DMS153 treated with DMSO at 0.1 percent for 48 hours (cell line): ENCODE measurements at regions not wholly inside any gene's neighbourhood (a gene's known extent, or its start where the extent isn't known, plus 50 kb on each side); places are given as distances from the start of the nearest gene placed in this dataset.

Experiments
- DNase-seq: peaks from one replicate; lab custom pipeline; 2025; ENCODE audit not compliant: unreplicated experiment; lab: John Stamatoyannopoulos, UW

DNA sequence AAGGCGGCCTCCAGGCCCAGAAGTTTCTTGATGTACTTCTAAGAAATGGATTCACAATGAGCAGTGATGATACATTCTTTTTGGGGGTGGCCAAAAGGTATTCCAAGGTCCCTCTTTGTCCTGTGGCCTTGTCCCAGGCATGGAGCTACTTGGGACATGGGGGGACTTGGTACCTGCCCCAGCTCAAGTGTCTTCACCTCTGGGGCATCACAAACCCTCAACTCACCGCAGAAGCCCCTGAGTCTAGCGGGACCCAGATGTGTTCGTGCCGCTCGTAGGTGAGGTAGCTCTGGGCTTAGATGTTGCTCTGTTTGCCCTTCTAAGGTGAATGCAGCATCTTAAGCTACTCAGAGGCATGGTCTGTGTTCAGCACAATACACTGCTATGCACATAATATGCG is 338.0 kb upstream of the IRX4 start:
- DNase-seq: no peak

DNA sequence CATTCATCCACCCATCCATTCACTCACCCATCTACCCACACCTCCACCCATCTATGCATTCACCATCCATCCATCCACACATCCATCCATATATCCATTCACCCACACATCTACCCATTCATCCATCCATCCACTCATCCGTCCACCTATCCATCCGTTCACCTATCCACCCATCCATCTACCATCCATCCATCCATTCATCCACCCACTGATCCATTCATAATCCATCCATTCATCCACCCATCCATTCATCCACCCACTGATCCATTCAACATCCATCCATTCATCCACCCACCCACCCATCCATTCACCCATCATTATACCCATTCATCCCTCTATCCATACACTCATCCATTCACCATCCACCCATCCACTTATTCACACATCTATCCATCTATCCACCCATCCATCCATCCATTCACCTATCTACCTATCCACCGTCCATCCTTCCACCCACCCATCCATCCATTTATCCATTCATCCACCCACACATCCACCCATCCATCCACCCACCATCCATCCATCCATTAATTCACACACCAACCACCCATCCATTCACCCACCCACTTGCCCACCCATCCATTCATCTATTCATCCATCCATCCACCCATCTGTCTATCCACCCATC is 336.5 kb upstream of the IRX4 start:
- DNase-seq: no peak

DNA sequence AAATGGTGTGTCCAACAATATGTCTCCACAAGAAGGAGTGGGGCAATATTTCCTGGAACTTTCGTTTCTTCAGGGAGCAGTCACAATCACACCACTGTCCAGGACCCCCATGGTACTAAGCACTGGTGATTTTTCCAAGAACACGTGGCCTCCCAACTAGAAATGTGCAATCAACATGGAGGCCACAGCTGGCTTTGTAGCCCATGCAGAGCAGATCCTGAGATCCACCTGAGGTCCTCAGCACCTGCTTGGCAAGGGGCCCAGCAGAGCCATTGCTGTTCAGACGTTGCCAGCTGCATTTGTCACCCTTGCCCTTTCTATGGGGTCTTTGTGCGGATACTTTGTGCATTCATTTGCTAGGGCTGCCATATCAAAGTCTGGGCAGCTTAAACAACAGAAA is 334.5 kb upstream of the IRX4 start:
- DNase-seq: no peak

DNA sequence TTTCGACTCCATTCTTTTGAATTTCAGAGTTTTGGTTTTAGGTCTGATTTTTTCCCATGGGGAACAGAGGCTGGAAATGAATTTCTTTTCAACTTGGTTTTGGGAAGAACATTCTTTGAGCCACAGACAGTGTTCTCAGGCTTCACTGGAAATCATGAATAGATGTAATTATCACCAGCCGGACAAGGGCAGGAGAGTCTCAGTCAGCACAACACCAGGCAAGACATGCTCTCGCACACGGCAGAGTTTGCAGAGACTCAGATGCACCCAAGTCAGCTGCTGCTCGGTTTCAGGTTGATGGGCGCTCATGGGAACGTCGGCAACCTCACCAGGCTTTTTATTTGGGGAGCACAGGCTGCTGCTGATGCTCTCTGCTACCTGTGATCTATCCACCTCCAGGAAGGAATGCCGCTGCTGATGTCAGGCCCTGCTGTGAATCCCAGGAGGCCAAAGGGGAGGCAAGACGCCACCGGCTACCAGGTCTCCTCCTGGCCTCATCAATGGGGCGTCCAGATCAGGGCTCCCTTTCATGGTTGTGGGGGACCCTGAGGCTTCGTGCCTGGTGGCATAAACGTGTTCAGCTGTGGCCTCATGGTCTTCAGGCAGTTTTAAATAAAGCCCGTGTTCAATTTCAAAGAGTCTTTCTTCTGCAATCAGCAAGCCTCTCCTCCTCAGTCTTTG is 332.3 kb upstream of the IRX4 start:
- no peak for DNase-seq

DNA sequence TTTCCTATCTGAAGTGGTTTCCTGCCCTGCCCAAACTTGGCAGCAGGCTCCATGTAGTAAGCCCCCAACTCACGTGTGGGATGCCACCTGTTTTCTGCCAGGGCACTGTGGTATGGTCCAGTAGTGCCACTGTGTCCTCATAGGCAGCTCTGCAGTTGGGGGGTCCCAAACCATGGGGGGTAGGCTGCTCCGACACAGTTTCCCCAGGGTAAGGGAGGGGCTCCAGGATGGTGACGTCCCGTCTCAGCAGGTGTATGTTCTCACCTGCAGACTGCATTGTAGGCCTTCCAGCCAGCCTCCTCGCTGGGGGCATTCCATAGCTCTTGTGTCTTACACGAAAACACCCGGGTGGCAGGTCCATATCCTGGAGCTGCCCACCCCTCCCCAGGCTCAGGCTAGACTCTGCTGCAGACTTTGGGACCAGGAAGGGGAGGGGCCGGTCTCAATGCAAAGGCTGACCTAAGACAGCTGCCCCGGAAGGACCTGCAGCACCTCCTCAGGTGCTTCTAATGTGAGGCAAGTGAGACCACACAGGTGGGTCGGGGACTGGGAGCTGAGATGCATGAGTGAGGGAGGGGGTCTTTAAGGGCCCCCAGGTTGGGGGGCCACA is 330.5 kb upstream of the IRX4 start:
- DNase-seq: no peak

DNA sequence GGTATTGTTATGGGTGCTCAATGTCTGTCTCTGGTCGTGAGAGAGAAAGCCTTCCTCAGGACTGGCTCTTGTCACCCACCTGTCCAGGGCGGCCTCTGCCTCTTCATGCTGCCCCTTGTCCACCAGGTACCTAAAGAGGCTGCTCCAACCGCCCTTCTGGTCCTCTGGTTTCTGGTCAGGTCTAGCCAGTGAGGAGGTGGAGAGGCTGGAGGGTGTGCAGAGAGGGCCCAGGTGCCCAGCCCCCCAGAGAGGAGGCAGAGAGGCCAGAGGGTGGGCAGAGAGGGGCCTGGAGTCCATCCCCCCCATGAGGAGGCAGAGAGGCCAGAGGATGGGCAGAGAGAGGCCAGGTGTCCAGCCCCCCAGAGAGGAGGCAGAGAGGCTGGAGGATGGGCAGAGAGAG is 329.8 kb upstream of the IRX4 start:
- DNase-seq: no peak

DNA sequence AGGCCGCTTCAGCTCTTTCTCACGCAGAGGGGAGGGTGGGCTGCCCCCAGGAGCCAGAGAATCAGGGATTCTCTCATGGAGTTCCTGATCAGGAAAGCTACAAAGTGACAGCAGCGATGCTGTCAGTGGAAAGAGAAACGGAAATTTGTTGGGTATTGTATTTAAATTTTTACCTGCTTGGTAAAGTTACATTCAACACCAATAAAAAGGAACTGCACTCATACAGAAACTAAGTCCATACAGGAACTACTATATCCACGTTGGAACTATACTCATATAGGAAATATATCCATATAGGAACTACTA is 325.5 kb upstream of the IRX4 start:
- DNase-seq: no peak

DNA sequence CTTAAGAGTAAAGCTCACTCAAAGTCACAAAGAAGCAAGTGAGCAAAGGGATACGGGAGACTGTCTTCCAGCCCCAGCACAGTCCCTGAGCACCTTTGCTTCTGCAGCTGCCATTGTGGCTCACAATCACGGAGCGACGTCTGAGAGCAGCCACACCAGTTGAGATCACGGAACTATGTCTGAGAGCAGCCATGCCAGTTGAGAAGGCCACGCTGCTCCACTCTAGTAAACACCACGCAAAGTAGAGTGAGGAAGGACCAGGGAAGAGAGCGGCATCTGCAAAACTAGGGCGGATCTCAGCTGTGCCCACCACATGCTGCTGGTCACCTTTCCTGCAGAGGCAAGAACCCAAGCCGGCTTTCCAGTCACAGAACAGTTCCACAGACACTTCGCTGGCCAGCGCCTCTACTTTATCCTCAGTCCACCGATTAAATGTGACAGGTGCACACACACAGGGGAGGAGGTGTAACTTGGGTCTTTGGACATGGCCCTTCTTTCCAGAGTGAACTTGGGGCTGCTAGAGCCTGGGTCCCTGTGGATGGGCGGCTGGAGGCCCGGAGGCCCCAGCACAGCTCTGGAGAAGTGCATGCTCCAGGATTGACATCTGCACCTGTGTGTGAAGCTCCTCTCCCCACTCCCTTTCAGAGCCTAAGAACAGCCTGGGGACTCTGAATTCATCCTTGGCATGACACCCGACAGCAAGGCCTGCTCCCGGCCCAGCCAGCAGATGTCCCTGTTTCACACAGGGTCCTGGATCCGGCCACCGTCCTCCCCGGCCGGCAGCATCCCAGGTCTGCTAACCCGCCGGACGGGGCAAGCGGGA is 324.9 kb upstream of the IRX4 start:
- DNase-seq: peak; percentile 27

DNA sequence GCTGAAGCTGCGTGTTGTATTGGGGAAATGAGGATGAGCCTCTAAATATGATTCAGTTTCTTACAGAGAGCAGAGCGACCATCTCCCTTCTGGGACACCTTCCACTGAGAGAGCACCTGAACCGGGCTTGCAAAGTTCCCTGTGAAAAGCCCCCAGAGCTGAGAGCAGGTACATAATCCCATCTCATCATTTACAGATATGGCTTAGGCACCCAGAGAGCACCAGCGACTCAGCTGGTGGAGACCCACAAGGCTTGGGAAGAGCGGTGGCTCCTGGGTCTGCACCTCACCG is 324.3 kb upstream of the IRX4 start:
- DNase-seq: no peak

DNA sequence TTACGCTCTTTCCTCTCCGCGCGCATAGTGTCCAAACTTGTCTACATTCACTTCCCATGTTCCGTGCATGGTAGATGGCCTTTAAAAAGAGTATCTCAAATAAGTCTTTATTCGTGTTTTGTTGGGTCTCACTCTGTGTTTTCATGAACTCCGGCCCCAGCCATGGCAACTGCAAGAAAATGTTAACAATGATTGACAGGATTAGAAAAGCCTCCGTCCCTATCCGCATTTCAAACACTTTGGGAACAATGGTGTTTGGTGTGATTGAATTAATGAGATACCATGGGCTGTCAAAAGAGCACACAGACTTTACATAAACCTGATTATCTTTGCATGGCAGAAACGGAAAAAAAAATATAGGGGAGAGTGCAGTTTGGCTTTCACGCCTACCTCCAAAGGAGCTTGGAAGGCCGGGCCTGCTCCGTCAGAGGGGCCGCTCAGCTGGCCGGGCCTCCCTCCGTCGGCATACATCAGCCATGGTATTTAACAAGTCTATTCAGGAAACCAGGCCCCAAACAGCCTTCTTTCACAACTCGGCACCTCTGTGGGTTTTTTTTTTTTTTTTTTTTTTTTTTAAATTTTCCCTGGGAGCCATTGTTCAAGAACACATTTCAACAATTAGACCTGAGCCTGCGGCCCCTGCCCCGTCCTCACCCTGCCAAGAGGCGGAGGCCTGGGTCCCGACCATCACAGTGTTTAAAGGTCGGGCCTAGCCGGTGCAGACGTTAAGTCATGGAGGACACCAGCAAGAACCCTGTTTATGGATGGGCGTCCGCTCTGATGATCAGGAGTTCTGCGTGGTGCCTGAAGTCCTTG is 323.8 kb upstream of the IRX4 start:
- DNase-seq: no peak

DNA sequence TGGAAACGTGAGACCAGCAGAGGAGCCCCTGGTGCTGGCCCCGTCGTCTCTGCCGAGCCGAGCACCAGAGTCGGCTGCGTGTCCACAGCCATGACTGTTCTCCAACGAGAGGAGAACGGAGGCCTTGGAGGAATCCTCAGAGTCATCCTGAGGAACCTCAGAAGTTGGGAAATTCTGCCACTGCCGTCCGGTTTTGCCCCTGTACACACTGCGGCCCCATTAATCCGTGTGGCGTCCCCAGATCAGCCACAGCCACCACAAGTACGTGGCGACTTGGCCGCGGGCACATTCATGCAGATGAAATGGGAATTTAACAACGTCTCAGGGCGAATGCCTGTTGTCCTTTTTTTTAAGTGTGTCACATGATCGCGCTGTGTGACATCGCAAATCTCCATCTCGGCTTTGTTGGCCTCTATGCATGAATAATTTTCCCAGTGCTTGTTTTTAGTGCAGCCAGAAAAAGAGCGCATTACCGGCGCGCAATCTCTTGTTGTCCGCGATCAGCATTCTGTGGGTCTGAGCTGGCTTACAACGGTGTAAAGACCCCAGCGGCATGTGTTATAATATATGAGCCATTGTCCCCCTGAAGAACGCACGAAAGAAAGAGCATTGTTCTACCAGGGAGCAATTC is 323.0 kb upstream of the IRX4 start:
- no peak for DNase-seq

DNA sequence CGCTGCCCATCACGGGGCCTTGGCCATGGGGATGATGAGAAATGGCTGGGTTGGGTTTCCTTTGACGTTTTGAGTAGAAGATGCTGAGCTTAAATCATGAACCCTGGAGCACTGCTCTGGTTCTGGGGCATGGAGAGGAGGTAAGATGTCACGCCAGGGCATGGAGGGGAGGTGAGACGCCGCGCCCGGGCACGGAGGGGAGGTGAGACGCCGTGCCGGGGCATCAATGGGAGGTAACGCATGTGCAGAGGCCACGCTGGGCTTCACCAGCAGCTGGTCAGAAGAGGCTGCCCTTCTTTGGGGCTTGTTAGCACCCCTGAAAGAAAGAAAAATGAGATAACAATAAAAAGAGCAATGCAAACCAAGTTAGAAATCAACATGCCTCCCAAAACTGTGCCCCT is 322.5 kb upstream of the IRX4 start:
- DNase-seq: no peak

DNA sequence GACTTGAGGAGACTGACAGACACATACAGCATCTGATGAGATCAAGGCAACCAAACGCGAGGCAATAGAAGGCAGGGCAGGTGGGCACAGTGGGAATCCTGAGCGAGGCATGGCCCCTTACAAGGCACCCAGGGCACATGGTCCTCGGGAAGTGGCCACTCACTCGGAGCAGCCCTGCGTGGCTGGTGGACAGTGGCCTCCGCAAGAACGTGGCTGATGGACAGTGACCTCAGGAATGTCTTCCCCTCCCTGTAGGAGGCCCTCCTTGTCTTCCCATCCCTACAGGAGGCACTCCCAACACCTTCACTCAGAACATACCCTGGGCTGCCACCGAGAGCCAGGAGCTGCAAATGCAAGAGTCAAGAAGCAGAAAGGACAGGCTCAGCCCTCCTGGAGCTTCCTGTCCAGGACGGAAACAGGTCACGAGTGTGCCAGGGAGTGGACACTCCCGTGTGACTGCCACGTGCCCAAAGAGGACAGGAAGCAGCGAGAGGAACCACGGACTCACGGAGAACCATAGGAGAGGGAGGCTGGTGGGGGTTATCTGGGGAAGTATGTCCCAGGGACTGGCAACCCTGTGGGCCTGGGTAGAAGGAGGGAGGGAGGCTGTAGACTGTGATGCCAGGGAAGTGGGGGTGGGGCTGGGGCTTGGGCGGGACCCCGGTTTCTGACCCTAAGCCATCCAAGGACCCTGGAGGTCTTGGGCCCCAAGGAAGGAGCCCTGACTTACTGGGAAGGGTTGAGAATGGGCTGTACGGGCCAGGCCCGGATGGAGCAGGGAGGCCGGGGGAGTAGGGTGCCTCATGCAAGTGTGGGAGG is 321.9 kb upstream of the IRX4 start:
- no peak for DNase-seq

DNA sequence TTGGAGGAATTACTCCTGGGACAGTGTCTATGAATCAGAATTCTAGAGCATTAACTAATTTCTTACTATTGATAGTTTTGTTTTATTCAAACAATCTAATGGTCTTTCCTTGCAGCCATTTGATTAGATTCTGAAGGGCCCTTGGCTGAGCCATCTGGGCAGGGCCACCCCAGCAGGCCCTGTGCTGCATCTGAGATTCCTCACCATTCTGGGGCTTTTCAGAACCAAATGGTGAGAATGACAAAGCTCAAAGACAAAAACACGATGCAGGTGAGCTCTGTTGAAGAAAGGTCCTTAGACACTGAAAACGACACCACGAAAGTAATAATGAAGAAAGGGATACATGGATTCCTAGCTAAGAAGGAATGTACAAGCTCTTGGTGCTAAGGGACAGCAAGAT is 321.0 kb upstream of the IRX4 start:
- DNase-seq: no peak

DNA sequence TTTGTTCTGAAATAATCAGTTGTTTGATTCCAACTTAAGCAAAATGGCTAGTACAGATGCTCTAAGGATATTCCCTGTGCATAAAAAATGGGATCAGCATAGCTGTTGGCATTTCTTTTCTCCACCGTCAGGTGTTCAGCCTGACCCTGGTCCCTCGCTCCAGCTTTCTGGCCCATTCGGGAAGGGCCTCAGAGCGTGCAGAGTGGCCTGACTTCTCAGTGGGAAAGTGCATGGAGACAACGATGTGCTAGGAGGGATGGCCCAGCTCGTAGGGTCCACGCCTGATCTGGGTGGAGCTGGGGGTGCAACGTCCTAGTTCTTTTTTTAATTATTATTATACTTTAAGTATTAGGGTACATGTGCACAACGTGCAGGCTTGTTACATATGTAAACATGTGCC is 319.1 kb upstream of the IRX4 start:
- DNase-seq: no peak

DNA sequence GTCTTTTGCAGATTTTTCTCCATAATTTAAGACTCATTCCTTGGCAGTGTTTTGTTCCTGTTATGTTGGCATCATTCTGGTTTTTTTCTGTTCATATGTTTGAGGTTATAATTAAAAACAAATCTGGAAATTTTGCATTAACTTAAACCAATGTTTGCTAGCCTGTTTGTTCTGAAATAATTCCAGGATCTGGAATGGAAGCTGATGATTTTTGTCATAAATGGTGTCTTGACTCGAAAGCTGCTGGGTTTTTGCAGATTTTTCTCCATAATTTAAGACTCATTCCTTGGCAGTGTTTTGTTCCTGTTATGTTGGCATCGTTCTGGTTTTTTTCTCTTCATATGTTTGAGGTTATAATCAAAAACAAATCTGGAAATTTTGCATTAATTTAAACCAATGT is 318.7 kb upstream of the IRX4 start:
- no peak for DNase-seq

DNA sequence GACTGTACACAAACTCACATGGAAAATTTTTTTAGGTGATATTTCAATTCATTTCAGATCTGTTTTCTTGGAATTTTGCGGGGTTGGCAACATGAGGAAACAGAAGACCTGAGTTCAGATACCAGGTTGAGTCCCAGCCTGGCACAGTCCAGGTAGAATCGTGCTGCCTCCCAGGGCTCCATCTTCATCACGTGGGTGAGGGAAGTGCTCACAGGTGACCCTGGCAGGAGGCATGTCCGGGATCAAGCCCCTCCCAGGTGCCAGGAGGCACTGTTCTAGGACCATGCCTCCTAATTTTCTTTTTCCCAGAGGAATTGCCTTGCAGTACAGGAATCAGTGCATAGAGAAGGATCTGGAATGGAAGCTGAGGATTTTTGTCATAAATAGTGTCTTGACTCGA is 318.3 kb upstream of the IRX4 start:
- DNase-seq: no peak

DNA sequence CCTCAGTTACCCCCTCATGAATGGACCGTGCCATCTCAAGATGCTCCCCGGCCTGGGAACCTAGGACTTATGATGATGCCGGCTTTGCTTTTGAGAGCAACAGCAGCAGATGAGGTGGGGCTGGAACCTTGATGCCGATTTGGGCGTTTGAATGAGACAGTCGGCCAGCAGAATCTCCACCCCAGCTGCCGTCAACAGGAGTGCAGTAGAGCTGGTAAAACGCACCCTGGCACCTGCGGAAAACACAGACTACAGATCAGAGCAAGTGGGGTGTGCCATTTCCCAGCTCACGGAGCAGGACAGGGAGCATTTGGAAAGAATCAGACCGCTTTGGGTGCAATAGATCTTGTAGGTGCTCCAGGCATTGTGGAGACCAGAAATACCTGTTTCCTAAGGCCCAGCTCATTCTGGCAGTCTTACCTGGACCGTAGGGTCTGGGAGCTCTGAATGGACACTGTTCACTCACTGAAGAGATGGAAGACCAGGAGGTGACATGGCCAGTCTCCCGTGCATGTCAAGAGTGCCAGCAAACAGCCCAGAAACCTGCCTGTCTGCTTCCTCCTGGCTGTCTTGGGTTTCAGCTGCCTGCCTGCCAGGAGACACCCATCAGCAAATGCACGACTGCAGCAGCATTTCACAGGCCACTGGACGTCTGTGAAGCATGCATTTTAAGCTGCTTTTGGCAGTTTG is 317.7 kb upstream of the IRX4 start:
- no peak for DNase-seq

DNA sequence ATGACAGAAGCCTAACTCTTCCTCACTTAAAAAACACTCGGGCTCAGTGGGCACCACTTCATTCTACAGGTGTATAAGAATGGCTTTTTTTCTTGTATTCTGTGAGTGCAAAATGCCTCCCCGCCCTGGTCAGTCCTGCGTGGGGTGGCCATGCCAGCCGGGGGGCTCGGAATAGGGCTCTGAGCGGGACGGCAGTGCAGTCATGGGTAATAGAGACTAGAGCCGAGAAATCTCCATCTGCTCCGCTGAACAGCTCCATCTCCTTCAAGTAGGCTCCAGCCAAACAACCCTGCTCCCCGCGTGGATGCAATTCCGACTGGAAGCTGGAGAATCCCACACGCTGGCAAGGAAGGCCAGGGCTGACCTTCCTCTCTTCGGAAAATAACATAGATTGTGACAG is 317.0 kb upstream of the IRX4 start:
- no peak for DNase-seq
